GM10266 (cell line): ENCODE measurements at regions not wholly inside any gene's neighbourhood (a gene's known extent, or its start where the extent isn't known, plus 50 kb on each side); places are given as distances from the start of the nearest gene placed in this dataset.
"Not testable (repeated sequence)": the region's sequence is repeated elsewhere in the genome, so short reads cannot be mapped to it uniquely, and the experiment has no call there.

Experiments
- DNase-seq: peaks from one replicate; pipeline ENCODE4 v3.0.0; 2012; ENCODE audit errors: extremely low spot score
- CTCF ChIP-seq: IDR thresholded peaks from 2 replicates; pipeline ENCODE4 v1.5.1; 2012; ENCODE audit warnings: mild to moderate bottlenecking, low read depth; ENCODE audit not compliant: control insufficient read depth, insufficient read depth; ENCODE audit errors: missing control alignments

- DNase-seq, result no peak
- no peak for TF ChIP-seq CTCF
These were observed 167.9 kb downstream of the NRN1 start for GRCh38 chr6:5838656-5839396.

- no peak for DNase-seq
These were observed 169.4 kb downstream of the NRN1 start for GRCh38 chr6:5837323-5837722.

GRCh38 chr6:5836597-5836996, 170.1 kb downstream of the NRN1 start:
- DNase-seq, result not testable (repeated sequence)

More at GRCh38 chr6:5837323-5837722, 169.4 kb downstream of the NRN1 start:
- no peak for TF ChIP-seq CTCF

DNA sequence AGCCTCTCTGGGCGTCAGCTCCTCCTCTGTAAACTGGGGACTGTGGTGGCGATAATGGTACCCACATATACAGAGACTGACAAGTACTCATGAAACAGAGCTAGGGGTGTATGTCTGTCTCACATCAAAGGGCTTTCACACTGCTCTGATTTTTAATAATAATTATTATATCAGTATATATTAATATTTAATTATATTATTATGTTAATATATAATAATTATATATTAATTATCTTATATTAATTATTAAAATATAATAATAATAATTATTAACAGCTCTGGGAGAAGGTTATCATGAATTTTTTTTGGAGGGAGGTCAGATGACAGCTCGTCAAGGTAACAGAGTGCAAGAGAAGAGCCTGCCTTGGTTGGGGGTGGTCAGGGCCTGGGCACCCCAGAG, 173.6 kb downstream of the NRN1 start:
- no peak for DNase-seq
- no peak for TF ChIP-seq CTCF

DNA sequence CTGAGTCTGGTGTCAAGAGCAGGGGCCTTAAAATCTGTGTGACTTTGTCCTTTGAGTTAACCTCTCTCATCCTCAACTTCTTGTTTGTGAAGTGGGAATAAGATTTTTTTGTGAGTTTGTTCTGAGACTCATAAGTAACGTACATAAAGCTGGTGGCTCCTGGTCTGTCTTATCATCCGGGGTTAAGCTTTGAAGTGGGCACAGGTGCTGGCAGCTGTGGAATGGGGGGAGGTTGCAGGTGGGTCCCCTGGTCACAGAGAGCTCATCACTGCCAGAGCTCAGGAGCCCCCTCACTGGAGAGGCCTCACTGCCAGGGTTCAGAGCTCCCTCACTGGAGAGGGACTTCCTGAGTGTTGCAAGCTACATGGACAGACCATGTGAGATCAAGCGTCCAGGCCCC, 174.1 kb downstream of the NRN1 start:
- TF ChIP-seq CTCF, result no peak
- DNase-seq, result no peak

DNA sequence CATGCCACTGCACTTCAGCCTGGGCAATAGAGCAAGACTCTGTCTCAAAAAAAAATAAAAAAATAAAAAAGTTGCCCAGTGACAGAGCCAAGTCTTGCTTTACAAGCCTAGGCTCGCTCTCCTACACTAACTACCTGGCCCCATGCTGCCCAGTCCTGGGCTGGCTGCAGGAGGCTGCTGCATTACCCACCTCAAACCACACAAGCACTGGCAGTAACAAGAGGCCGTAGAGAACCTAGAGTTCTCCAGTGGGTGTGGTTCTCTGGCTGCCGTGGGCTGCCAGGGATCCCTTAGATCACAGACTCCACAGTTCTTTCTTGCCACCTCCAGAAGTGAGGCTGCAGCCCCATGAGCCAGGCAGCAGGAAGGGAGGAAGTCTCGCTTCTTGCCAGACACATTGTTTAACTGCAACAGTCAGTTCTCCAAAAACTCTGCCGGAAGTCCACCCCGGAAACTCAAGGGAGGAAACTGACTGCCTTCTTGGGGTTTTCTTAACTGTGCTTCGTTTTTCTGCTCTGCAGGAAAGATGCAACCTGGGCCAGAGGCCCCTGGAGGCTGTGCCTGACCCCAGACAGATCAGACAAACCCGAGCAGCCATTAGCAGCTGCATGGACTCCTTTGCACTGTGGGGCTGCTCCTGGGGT, 175.4 kb downstream of the NRN1 start:
- DNase-seq, result not testable (repeated sequence)

DNA sequence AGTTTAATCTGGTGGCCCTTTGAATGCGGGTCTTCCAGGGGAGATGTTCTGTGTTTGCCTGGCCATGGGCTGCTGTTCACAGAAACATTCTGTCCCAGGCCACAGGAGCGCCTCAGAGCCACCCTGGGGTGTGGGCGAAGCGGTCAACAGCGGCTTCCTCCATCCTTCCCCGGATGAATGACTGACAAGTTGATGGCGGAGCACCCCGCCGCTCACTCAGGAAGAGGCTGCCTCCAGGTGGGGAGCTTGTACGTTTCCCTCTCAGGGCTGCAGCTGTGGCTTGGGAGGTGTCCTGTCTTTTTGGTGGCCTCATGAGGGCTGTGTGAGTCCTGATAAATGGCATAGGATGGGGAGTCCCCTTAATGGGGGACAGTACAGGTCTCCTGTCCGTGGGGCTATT, 178.4 kb downstream of the NRN1 start:
- no peak for TF ChIP-seq CTCF
- no peak for DNase-seq

- TF ChIP-seq CTCF, result no peak
- DNase-seq, result no peak
These were observed 179.4 kb downstream of the NRN1 start for GRCh38 chr6:5827056-5827904.

- DNase-seq, result not testable (repeated sequence)
These were observed 182.2 kb downstream of the NRN1 start for GRCh38 chr6:5824382-5824983.
